ENCODE measurements at regions not wholly inside any gene's neighbourhood (a gene's known extent, or its start where the extent isn't known, plus 50 kb on each side); places are given as distances from the start of the nearest gene placed in this dataset.

DNA sequence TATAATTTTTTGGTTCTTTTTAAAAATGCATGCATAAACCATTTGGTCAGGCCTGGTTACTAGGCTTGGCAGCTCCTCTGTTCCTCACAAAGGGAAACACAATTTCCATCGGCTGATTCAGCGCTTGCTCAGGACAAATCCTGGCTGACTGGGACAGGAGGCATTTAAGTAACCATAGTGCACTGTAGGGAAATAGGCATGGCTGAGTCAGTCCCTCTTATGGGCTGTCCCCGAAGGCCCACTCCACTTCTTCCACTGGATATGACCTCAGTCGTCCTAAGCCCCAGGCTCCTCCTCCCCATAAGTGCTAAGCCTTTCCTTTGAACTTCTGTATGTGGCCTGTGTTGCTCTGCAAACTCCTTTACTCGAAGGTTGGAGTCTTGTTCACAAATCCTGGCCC lies 71.2 kb upstream of the GLIS3 start:
- H3K27me3 ChIP-seq (replicated peaks; ENCODE audit: insufficient read depth, low read depth, low read length, poor library complexity), result no peaks in the 10 kb centered on the region
- H3K9me3 ChIP-seq (ENCODE audit: low read depth, low read length, poor library complexity, severe bottlenecking), result no peaks in the 10 kb centered on the region
- no peak for DNase-seq (ENCODE audit: low spot score)
- POLR2A ChIA-PET (ENCODE audit: low non-redundant PET), result no interaction called here
- TF ChIP-seq EZH2 (IDR thresholded peaks at IDR 0.05; ENCODE audit: borderline replicate concordance, low read depth, low read length, poor library complexity, severe bottlenecking), result no peak
- TF ChIP-seq, protein P1, sequence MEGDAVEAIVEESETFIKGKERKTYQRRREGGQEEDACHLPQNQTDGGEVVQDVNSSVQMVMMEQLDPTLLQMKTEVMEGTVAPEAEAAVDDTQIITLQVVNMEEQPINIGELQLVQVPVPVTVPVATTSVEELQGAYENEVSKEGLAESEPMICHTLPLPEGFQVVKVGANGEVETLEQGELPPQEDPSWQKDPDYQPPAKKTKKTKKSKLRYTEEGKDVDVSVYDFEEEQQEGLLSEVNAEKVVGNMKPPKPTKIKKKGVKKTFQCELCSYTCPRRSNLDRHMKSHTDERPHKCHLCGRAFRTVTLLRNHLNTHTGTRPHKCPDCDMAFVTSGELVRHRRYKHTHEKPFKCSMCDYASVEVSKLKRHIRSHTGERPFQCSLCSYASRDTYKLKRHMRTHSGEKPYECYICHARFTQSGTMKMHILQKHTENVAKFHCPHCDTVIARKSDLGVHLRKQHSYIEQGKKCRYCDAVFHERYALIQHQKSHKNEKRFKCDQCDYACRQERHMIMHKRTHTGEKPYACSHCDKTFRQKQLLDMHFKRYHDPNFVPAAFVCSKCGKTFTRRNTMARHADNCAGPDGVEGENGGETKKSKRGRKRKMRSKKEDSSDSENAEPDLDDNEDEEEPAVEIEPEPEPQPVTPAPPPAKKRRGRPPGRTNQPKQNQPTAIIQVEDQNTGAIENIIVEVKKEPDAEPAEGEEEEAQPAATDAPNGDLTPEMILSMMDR (conservative IDR thresholded peaks at IDR 0.05; ENCODE audit: low read depth, low read length), result no peak
- H3K4me3 ChIP-seq (ENCODE audit: low read depth, low read length, poor library complexity, severe bottlenecking), result no peak overlapping the region
- intact Hi-C loops (cut with micrococcal nuclease; ENCODE audit: unreplicated experiment), result loop anchor here (5.0 kb wide), 1 partner anchor 1514 kb away; no protein-coding TSS in a partner anchor
- CTCF ChIA-PET, result no interaction called here
- no peak overlapping the region for H3K27ac ChIP-seq (ENCODE audit: low read depth, low read length, poor library complexity, severe bottlenecking)
- BruUV-seq (replicated peaks), result no TSS peak
- H3K36me3 ChIP-seq (ENCODE audit: insufficient read depth, low read length, poor library complexity, severe bottlenecking), result no peaks in the 10 kb centered on the region
- H3K4me1 ChIP-seq (ENCODE audit: insufficient read depth, low read length, poor library complexity, severe bottlenecking), result no peaks in the 10 kb centered on the region

DNA sequence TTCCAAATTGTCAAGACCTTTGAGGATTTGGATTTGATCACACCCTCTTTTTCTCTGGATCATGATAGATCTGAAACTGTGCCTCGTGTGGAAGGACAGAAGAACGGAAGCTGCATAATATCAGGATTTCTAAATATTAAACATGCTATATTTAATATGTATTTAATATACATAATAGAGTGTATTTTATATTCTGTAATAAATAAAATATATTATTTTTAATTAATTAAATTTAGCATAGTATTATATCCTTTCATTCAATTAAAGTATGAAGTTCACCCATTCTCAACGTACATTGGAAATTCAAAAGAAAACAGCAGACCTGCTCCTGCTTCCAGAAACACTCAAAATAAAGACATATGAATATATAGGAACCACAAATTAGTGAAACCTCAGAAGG lies 70.6 kb upstream of the GLIS3 start:
- Histone ChIP-seq H3K4me1 (ENCODE audit: insufficient read depth, low read length, poor library complexity, severe bottlenecking) (no peaks in the 10 kb centered on the region), H3K36me3 (ENCODE audit: insufficient read depth, low read length, poor library complexity, severe bottlenecking) (no peaks in the 10 kb centered on the region), H3K9me3 (ENCODE audit: low read depth, low read length, poor library complexity, severe bottlenecking) (no peaks in the 10 kb centered on the region), H3K27me3 (replicated peaks; ENCODE audit: insufficient read depth, low read depth, low read length, poor library complexity) (no peaks in the 10 kb centered on the region), H3K27ac (ENCODE audit: low read depth, low read length, poor library complexity, severe bottlenecking) (no peak overlapping the region), H3K4me3 (ENCODE audit: low read depth, low read length, poor library complexity, severe bottlenecking) (no peak overlapping the region)
- ChIA-PET POLR2A (ENCODE audit: low non-redundant PET) (no interaction called here), CTCF (no interaction called here)
- TF ChIP-seq EZH2 (IDR thresholded peaks at IDR 0.05; ENCODE audit: borderline replicate concordance, low read depth, low read length, poor library complexity, severe bottlenecking), result no peak
- TF ChIP-seq, protein P1 (conservative IDR thresholded peaks at IDR 0.05; ENCODE audit: low read depth, low read length), result no peak
- BruUV-seq (replicated peaks), result no TSS peak
- no peak for DNase-seq (ENCODE audit: low spot score)
- intact Hi-C loops (cut with micrococcal nuclease; ENCODE audit: unreplicated experiment), result loop anchor here (5.0 kb wide), 1 partner anchor 1513 kb away; no protein-coding TSS in a partner anchor

DNA sequence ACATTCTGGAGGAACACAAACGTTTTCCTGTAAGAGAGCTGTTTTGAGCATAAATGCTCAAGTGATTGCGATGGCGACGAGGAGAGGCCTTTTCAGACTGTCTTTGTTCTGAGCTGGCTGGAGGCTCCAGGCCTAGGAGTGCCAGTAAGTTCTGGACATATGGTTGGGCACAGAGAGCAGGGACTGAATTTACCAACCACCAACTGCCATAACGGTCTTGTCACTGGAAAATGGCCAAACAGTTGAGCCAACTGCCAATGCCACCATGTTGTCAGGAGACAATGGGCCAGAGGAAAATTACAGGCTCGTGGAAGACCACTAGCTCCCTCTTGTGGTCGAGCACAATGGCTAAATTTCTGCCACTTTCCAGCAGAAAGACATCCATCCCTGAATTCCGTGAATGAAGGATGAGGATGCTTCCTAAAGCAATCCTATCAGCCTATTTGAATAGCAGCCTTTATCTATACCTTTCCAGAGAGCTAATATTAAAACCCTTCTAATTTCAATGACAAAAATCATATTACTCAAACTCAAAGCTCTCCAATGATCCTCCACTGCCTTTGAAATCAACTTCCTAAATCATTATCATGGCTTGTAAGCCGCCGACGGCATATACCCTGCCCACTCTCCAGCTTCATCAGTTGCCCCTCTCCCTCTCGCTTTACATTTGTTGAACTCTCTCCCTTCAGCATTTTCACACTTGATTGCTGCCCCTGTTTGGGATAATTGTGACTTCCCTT lies 66.9 kb upstream of the GLIS3 start:
- ChIA-PET POLR2A (ENCODE audit: low non-redundant PET) (no interaction called here), CTCF (interaction anchor here (1.0 to 2.3 kb wide), 3 partner anchors 8 to 1125 kb away, joined by 3 to 10 read pairs (median 3); no protein-coding TSS in a partner anchor)
- peak; percentile 65 for DNase-seq (ENCODE audit: low spot score)
- H3K27ac ChIP-seq (ENCODE audit: low read depth, low read length, poor library complexity, severe bottlenecking), result no peak overlapping the region
- H3K9me3 ChIP-seq (ENCODE audit: low read depth, low read length, poor library complexity, severe bottlenecking), result no peaks in the 10 kb centered on the region
- H3K4me1 ChIP-seq (ENCODE audit: insufficient read depth, low read length, poor library complexity, severe bottlenecking), result no peaks in the 10 kb centered on the region
- H3K36me3 ChIP-seq (ENCODE audit: insufficient read depth, low read length, poor library complexity, severe bottlenecking), result no peaks in the 10 kb centered on the region
- no peak overlapping the region for H3K4me3 ChIP-seq (ENCODE audit: low read depth, low read length, poor library complexity, severe bottlenecking)
- no peaks in the 10 kb centered on the region for H3K27me3 ChIP-seq (replicated peaks; ENCODE audit: insufficient read depth, low read depth, low read length, poor library complexity)
- BruUV-seq (replicated peaks), result no TSS peak
- TF ChIP-seq, protein P1 (conservative IDR thresholded peaks at IDR 0.05; ENCODE audit: low read depth, low read length), result peak; percentile 76
- no peak for TF ChIP-seq EZH2 (IDR thresholded peaks at IDR 0.05; ENCODE audit: borderline replicate concordance, low read depth, low read length, poor library complexity, severe bottlenecking)
- intact Hi-C loops (cut with micrococcal nuclease; ENCODE audit: unreplicated experiment), result loop anchor here (1.0 to 5.0 kb wide), 2 partner anchors 51 to 1494 kb away; no protein-coding TSS in a partner anchor
